ENCODE measurements at regions not wholly inside any gene's neighbourhood (a gene's known extent, or its start where the extent isn't known, plus 50 kb on each side); places are given as distances from the start of the nearest gene placed in this dataset.
A peak's percentile ranks its signal among the peaks of the same experiment; 100 is the strongest.

DNA sequence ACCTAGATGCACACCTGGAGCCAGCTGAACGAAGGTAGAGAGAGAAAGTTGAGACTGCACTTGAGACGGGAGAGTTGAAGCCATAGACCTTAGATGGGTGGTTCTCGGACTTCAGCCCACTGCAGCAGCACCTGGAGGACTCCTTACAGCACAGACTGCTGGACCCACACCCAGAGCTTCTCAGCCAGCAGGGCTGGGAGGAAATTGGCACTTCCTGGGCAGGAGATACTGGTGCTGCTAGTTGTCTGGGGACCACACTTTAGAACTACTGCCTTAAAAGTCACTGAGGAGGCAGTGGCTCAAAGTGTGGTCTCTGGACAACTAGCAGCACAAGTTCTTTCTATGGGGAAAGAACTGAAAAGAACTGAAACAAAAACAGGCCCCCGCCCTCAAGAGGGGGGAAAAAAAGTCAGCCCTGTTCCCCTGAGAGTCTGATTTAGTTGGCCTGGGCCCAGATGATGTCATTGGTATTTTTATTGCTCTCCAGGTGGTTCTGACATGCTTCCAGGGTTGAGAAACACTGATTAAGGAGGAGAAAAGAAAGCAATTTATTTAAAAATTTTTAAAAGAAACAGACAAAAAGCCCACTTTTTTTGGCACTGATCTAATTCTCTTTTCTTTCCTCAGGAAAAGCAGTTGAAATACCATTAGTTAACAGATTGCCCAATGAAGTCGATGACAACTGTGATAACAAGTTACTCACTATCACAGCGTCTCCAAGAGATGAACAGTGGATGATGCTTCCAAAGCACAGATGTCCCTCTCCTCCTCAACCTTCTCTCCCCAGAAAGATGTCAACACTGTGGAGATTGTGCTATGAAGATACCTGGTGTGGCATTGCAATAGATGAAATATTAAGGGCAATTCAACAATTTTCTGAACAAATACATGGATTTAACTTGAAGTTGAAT lies 73.6 kb upstream of the ADAMTS16 start:
- DNase-seq: peak; percentile 23

DNA sequence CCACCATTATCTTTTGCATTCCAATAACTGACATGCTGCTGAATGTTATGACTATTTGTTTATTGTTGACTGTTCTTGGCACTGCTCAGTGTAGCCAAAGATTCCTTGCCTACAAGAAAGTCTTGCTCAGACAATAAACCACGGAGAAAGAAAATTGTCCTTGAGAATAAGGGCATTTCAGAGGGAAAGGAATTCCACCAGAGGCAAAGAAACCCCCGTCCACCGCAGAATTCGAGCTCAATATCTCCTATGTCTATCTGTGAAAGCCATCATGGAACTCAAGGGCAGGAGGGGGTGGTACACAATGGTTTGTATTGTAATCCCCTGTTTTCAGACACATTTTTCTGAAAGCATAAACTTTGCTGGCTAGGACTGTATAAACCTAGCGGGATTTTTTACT lies 70.3 kb upstream of the ADAMTS16 start:
- no peak for DNase-seq

DNA sequence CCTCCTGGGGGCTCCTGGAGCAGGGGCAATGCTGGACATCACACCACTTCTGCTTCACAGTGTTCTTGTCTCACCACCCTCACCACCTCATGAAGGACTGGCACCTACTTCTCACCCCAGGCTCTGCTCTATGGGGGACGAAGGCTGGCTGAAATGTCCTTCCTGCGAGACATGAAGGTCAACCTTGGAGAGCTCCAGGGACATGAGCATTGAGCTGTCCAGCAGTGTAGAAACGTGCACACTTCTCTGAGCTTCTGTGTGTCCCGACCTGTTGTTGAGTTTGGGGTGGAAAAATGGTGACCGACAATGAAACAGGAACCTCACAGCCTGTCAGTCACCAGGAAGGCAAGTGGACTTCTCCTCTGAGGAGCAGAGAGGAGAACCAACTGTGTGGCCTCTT lies 68.6 kb upstream of the ADAMTS16 start:
- no peak for DNase-seq

DNA sequence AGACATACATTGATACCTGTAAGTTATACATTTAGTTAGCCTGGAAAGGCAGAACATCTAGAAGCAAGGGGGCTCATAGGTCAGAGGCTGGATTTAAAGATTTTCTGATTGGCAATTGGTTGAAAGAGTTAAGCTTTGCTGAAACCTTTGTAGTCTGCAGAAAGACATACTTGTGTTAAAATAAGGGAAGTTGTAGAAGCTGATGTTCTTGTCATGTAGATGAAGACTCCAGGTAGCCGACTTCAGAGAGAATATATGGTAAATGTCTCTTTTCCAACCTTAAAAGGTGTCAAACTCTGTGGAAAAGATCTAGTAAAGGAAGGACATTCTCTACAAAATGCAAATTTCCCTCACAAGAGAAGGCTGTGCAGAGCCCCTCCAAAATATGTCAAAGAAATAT lies 62.9 kb upstream of the ADAMTS16 start:
- no peak for DNase-seq

DNA sequence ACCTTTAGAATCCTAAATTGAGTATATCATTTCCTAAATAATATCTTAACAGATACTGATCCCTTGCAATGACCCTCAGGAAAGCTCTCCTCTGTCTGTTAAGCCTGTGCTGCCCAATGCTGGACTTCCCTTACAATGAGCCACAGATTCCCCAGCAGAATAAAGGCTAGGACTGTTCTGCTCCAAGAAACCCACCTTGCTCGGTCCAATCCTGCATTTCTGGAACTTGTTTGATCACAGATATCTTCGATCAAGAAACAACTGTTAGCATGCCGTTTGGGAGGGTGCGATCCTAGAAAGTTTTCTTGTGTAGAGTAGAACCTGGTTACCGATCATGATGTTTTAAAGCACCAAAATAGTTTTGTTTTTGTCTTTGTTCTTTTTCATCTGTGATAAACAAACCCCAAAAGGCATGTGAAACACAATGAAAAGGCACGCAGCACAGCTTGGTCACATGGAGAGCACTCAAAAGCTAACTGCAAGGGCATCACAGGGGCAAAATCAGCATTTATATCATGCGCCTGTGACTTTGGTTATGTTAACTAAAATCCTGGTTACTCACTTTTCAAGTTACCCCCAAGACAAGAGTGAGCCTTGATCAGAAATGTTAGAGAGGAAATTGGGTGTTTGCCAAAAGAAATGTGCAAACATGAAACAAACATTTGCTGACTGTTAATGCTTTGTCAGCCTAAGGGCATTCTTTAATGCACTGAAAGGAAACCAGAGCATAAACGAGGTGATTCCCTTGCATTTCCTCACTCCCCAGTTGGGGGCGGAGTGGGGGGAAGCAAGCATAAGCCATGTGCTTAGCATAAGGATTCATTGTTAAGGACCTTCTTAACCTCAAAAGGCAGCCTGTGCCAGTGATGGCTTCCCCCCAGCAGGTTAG lies 61.9 kb upstream of the ADAMTS16 start:
- no peak for DNase-seq

DNA sequence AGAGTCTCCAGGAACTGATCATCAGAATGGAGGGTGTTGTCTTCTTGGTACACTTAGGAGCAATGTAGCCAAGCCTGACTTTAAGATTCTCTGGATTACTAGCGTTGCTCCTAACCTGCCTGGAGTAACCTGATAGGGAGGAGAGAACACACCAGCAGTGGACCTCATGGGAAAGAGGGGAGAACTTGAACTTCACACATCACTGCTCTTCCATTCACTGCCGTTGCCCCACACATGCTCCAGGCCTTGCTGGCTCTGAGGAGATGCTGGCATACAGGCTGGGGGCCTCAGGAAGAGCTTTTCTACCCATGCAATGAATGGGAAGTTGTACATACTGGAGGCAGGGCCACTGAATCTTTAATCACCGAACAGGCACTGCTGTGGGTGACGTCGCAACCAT lies 60.3 kb upstream of the ADAMTS16 start:
- no peak for DNase-seq

DNA sequence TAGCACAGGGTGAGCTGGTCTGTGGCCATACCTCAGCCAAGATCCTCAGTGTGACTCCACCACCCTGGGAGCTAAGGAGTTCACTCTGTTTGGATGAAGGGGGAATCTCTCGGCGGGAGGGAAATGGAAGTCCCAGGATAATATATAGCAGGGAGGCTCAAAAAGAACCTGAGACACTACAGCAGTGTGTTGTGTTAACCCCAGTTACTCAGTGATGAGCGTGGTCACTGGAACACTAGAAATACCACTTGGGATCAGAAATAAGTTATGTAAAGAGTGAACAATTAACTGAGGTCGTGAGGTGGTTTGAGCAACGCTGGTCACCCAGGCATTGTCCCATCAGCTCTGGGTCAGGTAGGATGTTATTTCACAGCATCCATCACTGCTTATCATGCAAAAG lies 59.3 kb upstream of the ADAMTS16 start:
- no peak for DNase-seq

DNA sequence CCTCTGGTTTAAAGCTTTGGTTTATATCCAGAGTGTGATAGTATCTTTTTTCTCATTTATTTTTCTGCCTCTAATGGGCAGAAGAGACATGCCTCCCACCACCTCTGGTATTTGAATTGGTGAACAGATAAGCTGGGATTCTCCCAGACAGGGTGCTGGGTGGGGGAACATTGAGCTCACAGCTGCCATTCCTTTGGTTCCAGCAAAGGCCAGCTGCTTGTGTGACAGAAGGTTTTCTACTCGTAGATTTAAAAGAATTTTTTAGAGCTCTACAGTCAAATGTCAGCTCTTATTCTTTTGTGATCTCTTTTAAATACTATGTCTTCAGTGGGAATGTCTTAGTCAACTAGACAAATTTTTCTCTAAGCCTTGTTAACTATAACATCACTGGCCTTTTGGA lies 54.7 kb upstream of the ADAMTS16 start:
- DNase-seq: no peak

DNA sequence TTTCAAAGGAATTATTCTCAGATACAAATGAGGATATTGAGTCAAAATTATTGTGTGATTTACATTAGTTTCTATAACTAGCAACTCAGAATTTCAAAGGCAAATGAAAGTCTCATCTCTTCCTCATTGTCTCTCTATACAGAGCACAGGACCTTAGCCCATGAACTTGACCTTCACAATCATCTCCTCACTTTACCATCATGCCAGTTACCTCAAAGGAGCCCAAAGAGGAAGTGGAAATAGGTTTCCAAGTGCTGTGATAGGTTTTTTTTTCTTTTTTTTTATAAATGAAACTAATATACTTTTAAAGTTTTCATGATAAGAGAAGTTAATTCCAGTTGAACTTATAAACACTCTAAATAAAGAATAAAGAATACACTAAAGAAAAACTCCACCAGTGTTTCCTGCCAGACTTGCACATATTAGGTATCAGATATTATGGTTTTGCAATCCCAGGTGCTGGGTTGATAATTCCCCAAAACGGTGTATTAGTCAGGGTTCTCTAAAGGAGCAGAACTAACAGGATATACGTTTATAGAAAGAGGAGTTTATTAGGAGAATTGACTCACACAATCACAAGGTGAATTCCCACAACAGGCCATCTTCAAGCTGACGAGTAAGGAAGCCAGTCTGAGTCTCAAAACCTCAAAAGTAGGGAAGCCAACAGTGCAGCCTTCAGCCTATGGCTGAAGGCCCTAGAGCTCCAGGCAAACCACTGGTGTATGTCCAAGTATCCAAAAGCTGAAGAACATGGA lies 50.1 kb upstream of the ADAMTS16 start:
- DNase-seq: no peak
